SKM-1 (cell line): ENCODE measurements at regions not wholly inside any gene's neighbourhood (a gene's known extent, or its start where the extent isn't known, plus 50 kb on each side); places are given as distances from the start of the nearest gene placed in this dataset.

Source experiments
- DNase-seq: peaks from one replicate; lab custom pipeline; 2025; ENCODE audit not compliant: unreplicated experiment; lab: John Stamatoyannopoulos, UW

DNA sequence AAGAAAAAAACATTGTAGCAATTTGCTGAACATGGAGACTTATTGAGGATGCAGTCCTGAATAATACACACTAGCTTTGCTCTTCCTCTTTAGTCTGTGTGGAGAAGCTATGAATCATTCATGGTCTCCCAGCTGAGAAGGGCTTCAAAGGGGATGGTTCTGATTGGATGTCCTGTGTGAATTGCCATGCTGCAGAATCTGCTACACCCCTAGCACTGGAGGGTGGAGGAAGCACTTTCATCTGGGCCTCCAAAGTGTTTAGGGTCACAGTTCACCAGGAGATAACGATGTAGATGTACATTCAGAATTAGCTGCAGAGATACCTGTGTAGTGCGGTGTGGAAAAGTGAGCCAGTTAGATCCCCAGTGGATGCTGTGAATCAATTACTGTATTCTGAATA, 321.1 kb upstream of the EDNRB start:
- peak; percentile 28 for DNase-seq

GRCh38 chr13:78238911-78239310, 320.3 kb upstream of the EDNRB start:
- peak; percentile 5 for DNase-seq

GRCh38 chr13:78228940-78229339, 310.3 kb upstream of the EDNRB start:
- DNase-seq: no peak

DNA sequence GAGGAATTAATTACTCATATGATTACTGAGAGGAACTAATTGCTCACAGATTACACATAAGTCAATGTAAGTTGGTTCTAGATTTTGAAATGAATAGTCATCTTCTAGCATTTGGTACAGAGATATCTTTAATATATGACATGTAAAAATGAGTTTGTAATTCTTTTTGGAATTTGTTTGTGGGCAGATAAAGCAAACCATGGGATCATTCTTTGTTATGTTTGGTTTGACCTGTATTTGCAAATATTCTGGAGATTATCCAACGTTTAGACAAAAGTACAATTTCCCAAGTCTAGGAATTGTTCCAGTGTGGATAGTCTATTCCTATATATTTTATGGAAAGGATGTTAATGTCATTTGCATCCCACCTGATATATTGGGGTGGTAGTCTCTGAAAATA, 309.6 kb upstream of the EDNRB start:
- no peak for DNase-seq

DNA sequence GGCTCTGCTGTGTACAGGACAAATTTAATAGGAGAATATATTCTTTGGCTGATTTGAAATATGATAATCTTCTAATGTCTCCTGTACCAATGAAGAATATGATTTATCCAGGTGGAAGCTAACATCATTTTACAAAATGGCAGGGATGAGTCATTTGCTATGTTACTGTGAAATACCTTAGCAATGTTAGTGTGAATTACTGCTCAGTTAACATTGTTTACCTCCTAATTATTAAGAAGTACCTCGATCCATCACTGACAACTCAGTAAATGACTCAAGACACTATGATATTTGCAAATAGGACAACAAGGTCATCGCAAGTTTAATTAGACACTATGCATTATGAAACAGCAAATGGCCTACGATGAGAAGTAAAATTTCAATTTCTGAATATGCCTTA, 309.1 kb upstream of the EDNRB start:
- DNase-seq: no peak

- no peak for DNase-seq
Observed at GRCh38 chr13:78215458-78216108, 297.0 kb upstream of the EDNRB start.

- DNase-seq: no peak
Observed at GRCh38 chr13:78201411-78201810, 282.8 kb upstream of the EDNRB start.

- no peak for DNase-seq
Observed at GRCh38 chr13:78198821-78199220, 280.2 kb upstream of the EDNRB start.

- DNase-seq: no peak
Observed at GRCh38 chr13:78198419-78198818, 279.8 kb upstream of the EDNRB start.

GRCh38 chr13:78197231-78197630, 278.6 kb upstream of the EDNRB start:
- DNase-seq: no peak

GRCh38 chr13:78194904-78195639, 276.4 kb upstream of the EDNRB start:
- no peak for DNase-seq

DNA sequence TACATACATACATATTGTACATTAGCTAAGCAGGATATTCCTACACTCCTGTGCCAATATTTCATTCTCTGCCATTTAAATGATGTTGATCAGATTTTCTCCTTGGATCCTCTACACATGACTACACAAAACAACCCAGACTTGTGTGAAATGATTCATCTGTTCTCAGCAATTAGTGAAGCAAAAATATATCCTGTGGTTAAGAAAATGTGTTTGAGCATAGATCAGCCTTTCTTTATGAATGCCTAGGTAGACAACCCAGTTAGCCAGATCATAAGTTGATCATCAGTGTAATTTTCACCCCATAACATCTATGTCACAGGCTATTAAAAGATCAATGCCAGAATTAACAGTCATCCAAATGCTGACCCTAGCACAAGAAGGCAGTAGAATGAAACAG, 275.2 kb upstream of the EDNRB start:
- no peak for DNase-seq

- DNase-seq: no peak
Observed at GRCh38 chr13:78192716-78193115, 274.1 kb upstream of the EDNRB start.

DNA sequence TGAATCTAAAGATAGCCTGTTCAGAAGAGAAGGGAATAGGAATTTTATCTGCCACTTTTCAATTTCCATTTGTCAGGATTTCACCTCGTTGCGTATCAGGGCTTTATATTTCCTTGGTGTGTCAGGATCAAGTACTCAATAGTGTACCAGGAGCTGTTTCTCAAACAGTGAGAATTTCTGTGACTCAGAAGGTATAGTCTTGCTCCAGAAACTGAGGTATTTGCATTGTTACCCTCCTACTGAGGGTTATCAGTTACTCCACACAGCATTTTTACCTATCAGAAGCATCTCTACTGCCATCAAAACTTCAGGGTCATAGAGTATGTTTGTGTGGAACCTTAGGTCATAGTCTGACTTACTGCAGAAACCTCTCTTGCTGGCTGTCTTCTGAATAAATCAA, 271.7 kb upstream of the EDNRB start:
- no peak for DNase-seq

GRCh38 chr13:78187781-78188180, 269.1 kb upstream of the EDNRB start:
- DNase-seq: no peak

GRCh38 chr13:78185700-78186099, 267.1 kb upstream of the EDNRB start:
- no peak for DNase-seq

DNA sequence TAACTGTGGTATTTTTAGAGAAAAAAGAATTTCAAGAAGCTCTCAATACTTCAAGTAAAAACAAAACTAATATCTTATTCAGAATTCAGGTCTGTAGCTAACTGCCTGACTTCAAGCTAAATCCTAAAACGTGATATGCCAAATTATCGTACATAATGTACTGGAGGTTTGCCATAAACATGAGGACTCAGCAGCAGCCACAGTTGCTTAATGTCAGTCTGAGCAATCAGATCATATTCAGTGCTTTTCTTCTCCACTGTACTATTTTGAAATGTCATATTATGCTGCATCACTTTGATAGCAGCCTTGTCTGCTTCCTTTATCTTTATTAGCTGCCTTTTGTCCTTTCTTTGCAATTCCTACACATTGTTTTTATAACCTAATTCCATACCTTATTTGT, 265.1 kb upstream of the EDNRB start:
- DNase-seq: no peak

DNA sequence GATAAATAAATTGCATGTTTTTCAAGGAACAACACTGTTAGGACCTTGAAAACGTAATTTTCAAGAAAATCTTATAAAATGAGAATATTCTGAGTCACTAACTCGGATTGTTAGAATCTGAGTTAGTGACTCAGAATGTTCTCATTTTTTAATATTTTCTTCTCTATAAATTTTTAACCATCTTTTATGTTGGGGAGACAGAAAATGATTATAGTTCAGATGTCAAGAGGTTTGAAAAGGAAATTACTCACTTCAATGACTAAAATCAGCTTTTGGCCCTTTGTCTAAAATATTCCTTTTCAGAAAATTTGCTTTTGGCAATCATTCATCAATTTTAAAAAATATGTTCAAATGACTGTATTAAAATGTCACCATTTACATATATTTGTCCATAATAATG, 264.2 kb upstream of the EDNRB start:
- DNase-seq: no peak

DNA sequence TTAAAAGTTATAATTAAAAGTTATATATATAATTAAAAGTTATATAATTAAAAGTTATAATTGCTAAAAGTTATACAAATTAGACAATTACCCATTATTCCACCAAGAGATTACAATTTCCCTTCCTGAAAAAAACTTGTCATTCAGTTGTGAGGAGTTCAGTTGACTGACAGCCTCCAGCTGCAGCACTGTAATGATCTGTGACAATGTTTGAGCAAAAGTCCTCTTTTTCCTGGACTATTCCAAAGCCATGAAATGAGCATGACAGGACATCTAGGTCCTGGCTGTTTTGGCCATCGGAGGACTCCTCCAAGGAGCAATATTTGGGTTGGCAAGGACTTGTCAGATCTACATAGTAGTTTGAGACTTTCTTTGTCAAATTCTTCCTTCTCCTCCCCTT, 258.7 kb upstream of the EDNRB start:
- DNase-seq: no peak

GRCh38 chr13:78176880-78177279, 258.2 kb upstream of the EDNRB start:
- no peak for DNase-seq

- DNase-seq: no peak
Observed at GRCh38 chr13:78169386-78169785, 250.8 kb upstream of the EDNRB start.

DNA sequence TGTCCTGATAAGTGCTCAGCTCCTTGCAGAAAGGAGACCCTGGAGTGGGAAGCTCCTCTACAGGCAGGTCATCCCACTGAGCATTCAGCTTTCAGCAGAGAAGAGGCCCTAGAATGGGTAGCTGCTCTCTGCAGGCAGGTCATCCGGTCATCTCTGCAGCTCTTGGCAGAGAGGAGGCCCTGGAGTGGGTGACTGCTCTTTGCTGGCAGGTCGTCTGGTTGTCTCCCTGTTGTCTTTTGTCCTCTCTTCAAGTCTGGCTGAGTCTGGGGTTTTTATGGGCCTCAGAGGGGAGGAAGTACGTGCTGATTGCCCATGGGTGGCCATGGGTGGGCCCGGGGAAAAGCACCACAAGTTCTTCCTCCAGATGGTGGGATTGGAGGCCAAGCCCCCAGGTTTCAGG, 250.3 kb upstream of the EDNRB start:
- no peak for DNase-seq

DNA sequence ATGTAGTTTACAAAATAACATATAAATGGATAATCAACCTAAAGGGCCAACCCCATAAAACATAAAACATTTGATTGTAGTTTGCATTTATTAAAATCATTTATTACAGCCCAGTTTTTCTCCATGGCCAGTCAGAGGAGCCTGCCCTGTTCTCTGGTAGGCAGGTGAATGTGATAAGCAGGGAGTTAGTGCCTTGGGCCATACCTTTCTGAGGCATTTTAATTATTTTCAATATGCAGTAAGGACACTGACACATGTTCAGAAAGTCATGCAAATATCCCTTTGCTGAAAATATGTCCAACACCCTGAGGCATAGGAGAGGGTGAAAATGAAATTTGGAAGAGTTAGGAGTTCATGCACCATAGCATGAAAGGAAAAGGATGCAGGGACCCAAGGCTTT, 242.6 kb upstream of the EDNRB start:
- no peak for DNase-seq
